ENCODE measurements at regions not wholly inside any gene's neighbourhood (a gene's known extent, or its start where the extent isn't known, plus 50 kb on each side); places are given as distances from the start of the nearest gene placed in this dataset.
"Not testable (repeated sequence)": the region's sequence is repeated elsewhere in the genome, so short reads cannot be mapped to it uniquely, and the experiment has no call there.

- TF ChIP-seq POLR2A, CTCF (IDR thresholded peaks at IDR 0.05): not testable (repeated sequence)
These were observed 165.9 kb upstream of the ZNG1F start for GRCh38 chr9:41354978-41355377.
